OCI-LY3 (cell line): ENCODE measurements at regions not wholly inside any gene's neighbourhood (a gene's known extent, or its start where the extent isn't known, plus 50 kb on each side); places are given as distances from the start of the nearest gene placed in this dataset.

Experiments used
- H2AFZ ChIP-seq: fragments of 200-600, 300-600 bp; shearing (Covaris generic); 2 replicates; pipeline ENCODE4 v1.6.0; 2014; ENCODE audit warnings: antibody characterized with exemption, low read depth, low read length
- H3K27ac ChIP-seq: fragments of 200-600, 300-600 bp; sonication (generic); 2 replicates; pipeline ENCODE4 v1.5.1; 2014; ENCODE audit warnings: mild to moderate bottlenecking, low read length, moderate library complexity, mixed read lengths
- H3K27me3 ChIP-seq: fragments of 200-600, 300-600 bp; sonication (generic); 2 replicates; pipeline ENCODE4 v1.6.1; 2014; ENCODE audit warnings: low read depth, low read length, mixed read lengths
- H3K36me3 ChIP-seq: fragments of 200-600, 300-600 bp; sonication (generic); replicated peaks from 2 replicates; pipeline ENCODE3; 2014; ENCODE audit warnings: low read depth, low read length, mixed read lengths
- H3K4me1 ChIP-seq: fragments of 300-600, 200-600 bp; sonication (generic); 2 replicates; pipeline ENCODE4 v1.6.1; 2014; ENCODE audit warnings: low read length, mixed read lengths
- H3K4me2 ChIP-seq: fragments of 200-600, 300-600 bp; sonication (generic); 2 replicates; pipeline ENCODE4 v1.6.1; 2014; ENCODE audit warnings: low read length, mixed read lengths
- H3K4me3 ChIP-seq: fragments of 300-600, 200-600 bp; sonication (generic); 2 replicates; pipeline ENCODE4 v1.5.1; 2014; ENCODE audit warnings: antibody characterized with exemption, mild to moderate bottlenecking, low read length, moderate library complexity
- H3K79me2 ChIP-seq: fragments of 300-600, 200-600 bp; shearing (Covaris generic); 2 replicates; pipeline ENCODE4 v1.6.1; 2014; ENCODE audit warnings: mild to moderate bottlenecking, low read length, mixed read lengths
- H3K9ac ChIP-seq: fragments of 300-600, 200-600 bp; shearing (Covaris generic); 2 replicates; pipeline ENCODE4 v1.6.0; 2014; ENCODE audit warnings: mild to moderate bottlenecking, low read length, moderate library complexity
- H3K9me3 ChIP-seq: fragments of 200-600, 300-600 bp; shearing (Covaris generic); 2 replicates; pipeline ENCODE4 v1.6.1; 2014; ENCODE audit warnings: low read length, mixed read lengths; ENCODE audit not compliant: insufficient read depth
- H4K20me1 ChIP-seq: fragments of 200-600, 300-600 bp; sonication (generic); 2 replicates; pipeline ENCODE4 v1.6.1; 2016; ENCODE audit warnings: low read length, mixed read lengths; ENCODE audit not compliant: insufficient read depth
- CTCF ChIP-seq: fragments of 200-600, 300-600 bp; sonication (generic); IDR thresholded peaks from 2 replicates; pipeline ENCODE4 v1.5.1; 2014; ENCODE audit warnings: antibody characterized with exemption, low read length, low read depth
- EZH2phosphoT487 ChIP-seq: fragments of 200-600 bp; shearing (Covaris generic); IDR thresholded peaks from 2 replicates; pipeline ENCODE4 v1.6.1; 2018; ENCODE audit warnings: antibody characterized with exemption, mixed run types, low read depth

GRCh38 chr6:27023664-27024063 lies 223.8 kb upstream of the PRSS16 start:
- Histone ChIP-seq H3K4me3 (no peak overlapping the region), H3K27me3 (no peaks in the 10 kb centered on the region)
- TF ChIP-seq EZH2phosphoT487 (no peak), CTCF (no peak)

DNA sequence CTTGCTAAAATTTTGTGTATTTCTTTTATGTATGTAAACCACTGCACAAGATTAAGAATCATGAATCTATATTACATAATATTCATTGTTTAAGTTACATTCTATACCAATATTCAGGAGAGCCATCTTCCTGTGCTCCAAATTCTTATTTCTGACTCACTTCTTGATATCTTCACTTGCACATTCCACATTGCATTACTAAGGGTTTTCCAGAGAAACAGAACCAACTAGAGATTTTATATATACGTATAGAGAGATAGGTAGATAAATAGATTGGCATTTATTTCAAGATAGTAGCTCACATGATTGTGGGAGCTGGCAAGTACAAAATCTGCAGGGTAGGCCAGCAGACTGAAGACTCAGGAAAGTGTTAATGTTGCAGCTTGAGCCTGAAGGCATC lies 222.2 kb upstream of the PRSS16 start:
- no peak overlapping the region for H2AFZ ChIP-seq
- no peak overlapping the region for H3K4me2 ChIP-seq
- no peak overlapping the region for H3K27ac ChIP-seq
- no peaks in the 10 kb centered on the region for H4K20me1 ChIP-seq
- H3K36me3 ChIP-seq = no peaks in the 10 kb centered on the region
- no peaks in the 10 kb centered on the region for H3K79me2 ChIP-seq
- no peak overlapping the region for H3K9ac ChIP-seq
- H3K4me1 ChIP-seq = no peaks in the 10 kb centered on the region
- TF ChIP-seq EZH2phosphoT487 = no peak
- H3K4me3 ChIP-seq = no peak overlapping the region
- no peaks in the 10 kb centered on the region for H3K27me3 ChIP-seq
- no peaks in the 10 kb centered on the region for H3K9me3 ChIP-seq

More at GRCh38 chr6:27023664-27024063, 223.8 kb upstream of the PRSS16 start:
- Histone ChIP-seq H3K79me2 (no peaks in the 10 kb centered on the region), H3K9ac (no peak overlapping the region), H4K20me1 (no peaks in the 10 kb centered on the region), H2AFZ (no peak overlapping the region), H3K27ac (no peak overlapping the region), H3K36me3 (no peaks in the 10 kb centered on the region), H3K9me3 (no peaks in the 10 kb centered on the region), H3K4me1 (no peaks in the 10 kb centered on the region), H3K4me2 (no peak overlapping the region)

GRCh38 chr6:27026361-27026760 lies 221.1 kb upstream of the PRSS16 start:
- Histone ChIP-seq H3K4me3 (no peak overlapping the region), H3K9ac (no peak overlapping the region), H3K36me3 (no peaks in the 10 kb centered on the region), H3K27me3 (no peaks in the 10 kb centered on the region), H3K27ac (no peak overlapping the region), H3K79me2 (no peaks in the 10 kb centered on the region), H3K9me3 (no peaks in the 10 kb centered on the region), H2AFZ (no peak overlapping the region), H3K4me1 (no peaks in the 10 kb centered on the region), H4K20me1 (no peaks in the 10 kb centered on the region), H3K4me2 (no peak overlapping the region)
- no peak for TF ChIP-seq EZH2phosphoT487
- no peak for TF ChIP-seq CTCF

GRCh38 chr6:27031302-27031701 lies 216.2 kb upstream of the PRSS16 start:
- no peaks in the 10 kb centered on the region for H3K36me3 ChIP-seq
- no peak overlapping the region for H3K9ac ChIP-seq
- H3K79me2 ChIP-seq = no peaks in the 10 kb centered on the region
- TF ChIP-seq CTCF (no peak), EZH2phosphoT487 (no peak)
- H3K4me2 ChIP-seq = no peak overlapping the region
- H3K27me3 ChIP-seq = no peaks in the 10 kb centered on the region
- H3K4me1 ChIP-seq = no peaks in the 10 kb centered on the region
- H2AFZ ChIP-seq = no peak overlapping the region
- H3K4me3 ChIP-seq = no peak overlapping the region
- H3K9me3 ChIP-seq = no peaks in the 10 kb centered on the region
- no peaks in the 10 kb centered on the region for H4K20me1 ChIP-seq
- no peak overlapping the region for H3K27ac ChIP-seq

DNA sequence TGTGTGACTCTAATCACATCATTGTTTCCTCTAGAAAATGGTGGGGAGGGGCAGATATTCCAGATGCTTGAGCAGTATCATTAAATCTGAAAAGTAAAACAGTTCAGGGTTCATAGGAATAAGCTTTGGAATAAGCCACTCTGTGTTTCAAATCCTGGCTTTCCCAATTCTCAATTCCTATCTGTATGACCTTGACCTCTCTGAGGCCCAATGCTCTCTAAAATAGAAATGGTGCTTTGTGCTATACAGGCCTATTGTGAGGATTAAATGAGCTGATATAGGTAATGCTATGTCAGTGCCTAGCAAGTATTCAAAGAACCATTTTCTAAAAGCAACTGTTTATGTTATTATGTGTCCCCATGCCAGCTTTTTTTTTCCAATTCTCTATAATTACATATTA lies 209.0 kb upstream of the PRSS16 start:
- Histone ChIP-seq H3K36me3 (no peaks in the 10 kb centered on the region), H3K4me3 (no peak overlapping the region), H2AFZ (no peak overlapping the region), H3K9me3 (no peaks in the 10 kb centered on the region), H4K20me1 (no peaks in the 10 kb centered on the region), H3K9ac (no peak overlapping the region), H3K4me1 (peaks cover 9% of the 10 kb centered on the region), H3K4me2 (no peak overlapping the region), H3K79me2 (no peaks in the 10 kb centered on the region), H3K27ac (no peak overlapping the region), H3K27me3 (no peaks in the 10 kb centered on the region)
- no peak for TF ChIP-seq EZH2phosphoT487
- TF ChIP-seq CTCF = no peak
